Esophagus muscularis mucosa (tissue), 4 donors: ENCODE measurements at regions not wholly inside any gene's neighbourhood (a gene's known extent, or its start where the extent isn't known, plus 50 kb on each side); places are given as distances from the start of the nearest gene placed in this dataset.

Experiments used
- CTCF ChIP-seq, 3 experiments: fragments of 200-600 bp in 2 of 3; fragments of 450-650 bp in 1 of 3; sonication (generic) in 2 of 3; IDR thresholded peaks; one replicate each; pipeline ENCODE4 v1.5.1; 2017 to 2019; ENCODE audit warnings: antibody characterized with exemption in 3 of 3, mild to moderate bottlenecking in 2 of 3, moderate library complexity in 1 of 3
- EP300 ChIP-seq: sonication (generic); formaldehyde crosslinking; IDR thresholded peaks from one replicate; pipeline ENCODE4 v1.6.1; 2017; ENCODE audit warnings: antibody characterized with exemption
- POLR2A ChIP-seq: fragments of 450-650 bp; IDR thresholded peaks from one replicate; pipeline ENCODE4 v1.6.1; 2017; ENCODE audit warnings: antibody characterized with exemption, moderate library complexity, mild to moderate bottlenecking, low read depth
- POLR2AphosphoS5 ChIP-seq, 2 donors: sonication (generic); formaldehyde crosslinking; IDR thresholded peaks; one replicate each; pipeline ENCODE4 v1.6.1; 2017; ENCODE audit warnings: antibody characterized with exemption in 2 of 2

- no peak for TF ChIP-seq POLR2A
- TF ChIP-seq CTCF (IDR thresholded peaks at IDR 0.05): no peak
- TF ChIP-seq POLR2AphosphoS5 (IDR thresholded peaks at IDR 0.05): no peak
- no peak for TF ChIP-seq EP300
Measured at GRCh38 chr21:35381743-35382310, 332.7 kb upstream of the RUNX1 start.
